GM23248 (cell line): ENCODE measurements at regions not wholly inside any gene's neighbourhood (a gene's known extent, or its start where the extent isn't known, plus 50 kb on each side); places are given as distances from the start of the nearest gene placed in this dataset.

Experiments
- DNase-seq: peaks from one replicate; pipeline ENCODE4 v3.0.0-alpha.2; 2015
- H2AFZ ChIP-seq: fragments of 200-600 bp; sonication (generic); 2 replicates; pipeline ENCODE4 v1.6.1; 2016; ENCODE audit warnings: antibody characterized with exemption
- H3F3A ChIP-seq: fragments of 200-600 bp; sonication (generic); 2 replicates; pipeline ENCODE4 v1.6.1; 2016; ENCODE audit warnings: mild to moderate bottlenecking, antibody characterized with exemption, mixed run types; ENCODE audit not compliant: insufficient read depth
- H3K27ac ChIP-seq: fragments of 200-600 bp; sonication (generic); 2 replicates; pipeline ENCODE4 v1.5.1; 2016; ENCODE audit warnings: mild to moderate bottlenecking
- H3K27me3 ChIP-seq: fragments of 200-600 bp; sonication (generic); replicated peaks from 2 replicates; pipeline ENCODE4 v1.6.1; 2016; ENCODE audit warnings: mild to moderate bottlenecking; ENCODE audit not compliant: insufficient read depth
- H3K36me3 ChIP-seq: fragments of 200-600 bp; sonication (generic); 2 replicates; pipeline ENCODE4 v1.6.1; 2016; ENCODE audit warnings: low read depth, mild to moderate bottlenecking
- H3K4me1 ChIP-seq: fragments of 200-600 bp; sonication (generic); 2 replicates; pipeline ENCODE4 v1.6.1; 2016; ENCODE audit warnings: mild to moderate bottlenecking; ENCODE audit not compliant: insufficient read depth
- H3K4me2 ChIP-seq: fragments of 200-600 bp; sonication (generic); one replicate; pipeline ENCODE4 v1.6.1; 2016; ENCODE audit warnings: mild to moderate bottlenecking; ENCODE audit not compliant: unreplicated experiment
- H3K4me3 ChIP-seq: fragments of 200-600 bp; sonication (generic); 2 replicates; pipeline ENCODE4 v1.5.1; 2016; ENCODE audit warnings: mild to moderate bottlenecking
- H3K79me2 ChIP-seq: fragments of 200-600 bp; sonication (generic); 2 replicates; pipeline ENCODE4 v1.6.1; 2016; ENCODE audit warnings: mild to moderate bottlenecking; ENCODE audit not compliant: insufficient read depth
- H3K9ac ChIP-seq: fragments of 200-600 bp; sonication (generic); 2 replicates; pipeline ENCODE4 v1.6.1; 2016; ENCODE audit warnings: mild to moderate bottlenecking
- H3K9me2 ChIP-seq: fragments of 200-600 bp; sonication (generic); 2 replicates; pipeline ENCODE4 v1.6.1; 2016; ENCODE audit warnings: mixed run types, mild to moderate bottlenecking, moderate library complexity; ENCODE audit not compliant: insufficient read depth
- H3K9me3 ChIP-seq: fragments of 200-600 bp; sonication (generic); one replicate; pipeline ENCODE4 v1.6.1; 2017; ENCODE audit warnings: low read depth
- H4K20me1 ChIP-seq: fragments of 200-600 bp; sonication (generic); 2 replicates; pipeline ENCODE4 v1.6.0; 2016; ENCODE audit not compliant: insufficient read depth
- EZH2 ChIP-seq: fragments of 200-600 bp; sonication (generic); IDR thresholded peaks from 2 replicates; pipeline ENCODE4 v1.6.1; 2018; ENCODE audit warnings: antibody characterized with exemption, mild to moderate bottlenecking; ENCODE audit not compliant: insufficient read depth, poor library complexity, severe bottlenecking
- EZH2phosphoT487 ChIP-seq: fragments of 200-600 bp; sonication (generic); IDR thresholded peaks from 2 replicates; pipeline ENCODE4 v1.6.1; 2018; ENCODE audit warnings: antibody characterized with exemption, moderate library complexity, mild to moderate bottlenecking, low read depth; ENCODE audit not compliant: insufficient read depth
- WGBS, 2 experiments: methylation state at CpG; one replicate each; pipeline ENCODE4 v1.1.6; 2015 to 2017; ENCODE audit warnings: low lambda C conversion rate in 2 of 2, low coverage in 1 of 2; ENCODE audit errors: missing lambda C conversion rate in 2 of 2; 5-methylcytosine and 5-hydroxymethylcytosine counted together
- in situ Hi-C: fragments of 300-500 bp; cut with MboI; formaldehyde crosslinking; loops from 2 replicates; pipeline ENCODE4 v1.15.0; 2020

GRCh38 chr2:118325321-118325955 is 237.2 kb downstream of the INSIG2 start:
- H3F3A ChIP-seq = 0 out of 2 replicates have a peak, but pooled peaks cover 4% of the 10 kb centered on the region
- no peaks in the 10 kb centered on the region for H4K20me1 ChIP-seq
- H3K4me2 ChIP-seq = peak overlapping the region; percentile 5
- H3K9ac ChIP-seq = no peak overlapping the region
- H3K9me3 ChIP-seq = no peaks in the 10 kb centered on the region
- H3K27me3 ChIP-seq = no peaks in the 10 kb centered on the region
- no peak for TF ChIP-seq EZH2phosphoT487
- no peak for TF ChIP-seq EZH2
- DNase-seq = peak; percentile 19
- H2AFZ ChIP-seq = peak overlapping the region; percentile 46
- in situ Hi-C loops = no loop called here
- 22 to 28% methylated on average over 6 of the region's 6 CpGs for WGBS, 2 experiments
- no peaks in the 10 kb centered on the region for H3K36me3 ChIP-seq
- no peak overlapping the region for H3K27ac ChIP-seq
- H3K79me2 ChIP-seq = no peaks in the 10 kb centered on the region
- H3K9me2 ChIP-seq = no peaks in the 10 kb centered on the region
- H3K4me1 ChIP-seq = peaks cover 12% of the 10 kb centered on the region
- no peak overlapping the region for H3K4me3 ChIP-seq

- no peaks in the 10 kb centered on the region for H3K79me2 ChIP-seq
- H3F3A ChIP-seq = 0 out of 2 replicates have a peak, but pooled peaks cover 4% of the 10 kb centered on the region
- H3K36me3 ChIP-seq = no peaks in the 10 kb centered on the region
- in situ Hi-C loops = no loop called here
- no peak overlapping the region for H3K4me2 ChIP-seq
- H3K9me3 ChIP-seq = no peaks in the 10 kb centered on the region
- H3K4me1 ChIP-seq = peaks cover 12% of the 10 kb centered on the region
- peak; percentile 39 for DNase-seq
- TF ChIP-seq EZH2 = no peak
- no peak for TF ChIP-seq EZH2phosphoT487
- 57 to 67% methylated on average over 2 of the region's 2 CpGs for WGBS, 2 experiments
- no peak overlapping the region for H2AFZ ChIP-seq
- H4K20me1 ChIP-seq = no peaks in the 10 kb centered on the region
- H3K27me3 ChIP-seq = no peaks in the 10 kb centered on the region
- H3K9me2 ChIP-seq = no peaks in the 10 kb centered on the region
- H3K4me3 ChIP-seq = no peak overlapping the region
- no peak overlapping the region for H3K9ac ChIP-seq
- H3K27ac ChIP-seq = no peak overlapping the region
Measured at GRCh38 chr2:118322406-118322805, 234.1 kb downstream of the INSIG2 start.

GRCh38 chr2:118321432-118322105 is 233.3 kb downstream of the INSIG2 start:
- Histone ChIP-seq H3K27me3 (no peaks in the 10 kb centered on the region), H3K4me3 (no peak overlapping the region), H3K36me3 (no peaks in the 10 kb centered on the region), H2AFZ (no peak overlapping the region), H3K9me3 (no peaks in the 10 kb centered on the region), H3K4me1 (peaks cover 12% of the 10 kb centered on the region), H3K9me2 (no peaks in the 10 kb centered on the region), H3K27ac (no peak overlapping the region), H4K20me1 (no peaks in the 10 kb centered on the region), H3K9ac (no peak overlapping the region), H3F3A (0 out of 2 replicates have a peak, but pooled peaks cover 4% of the 10 kb centered on the region), H3K79me2 (no peaks in the 10 kb centered on the region), H3K4me2 (no peak overlapping the region)
- in situ Hi-C loops = no loop called here
- no peak for TF ChIP-seq EZH2phosphoT487
- TF ChIP-seq EZH2 = no peak
- no peak for DNase-seq
- WGBS, 2 experiments = 53 to 57% methylated on average over 5 of the region's 5 CpGs

GRCh38 chr2:118320658-118321057 is 232.4 kb downstream of the INSIG2 start:
- H3K36me3 ChIP-seq = no peaks in the 10 kb centered on the region
- no peak for DNase-seq
- H3K27ac ChIP-seq = no peak overlapping the region
- no peaks in the 10 kb centered on the region for H4K20me1 ChIP-seq
- H2AFZ ChIP-seq = no peak overlapping the region
- H3K79me2 ChIP-seq = no peaks in the 10 kb centered on the region
- no peak overlapping the region for H3K9ac ChIP-seq
- H3K4me2 ChIP-seq = no peak overlapping the region
- no peak overlapping the region for H3K4me3 ChIP-seq
- H3F3A ChIP-seq = 0 out of 2 replicates have a peak, but pooled peaks cover 4% of the 10 kb centered on the region
- H3K27me3 ChIP-seq = no peaks in the 10 kb centered on the region
- H3K9me3 ChIP-seq = no peaks in the 10 kb centered on the region
- peaks cover 11% of the 10 kb centered on the region for H3K4me1 ChIP-seq
- 34 to 39% methylated on average over 4 of the region's 4 CpGs for WGBS, 2 experiments
- no peaks in the 10 kb centered on the region for H3K9me2 ChIP-seq
- no peak for TF ChIP-seq EZH2
- no peak for TF ChIP-seq EZH2phosphoT487
- in situ Hi-C loops = no loop called here
